ENCODE measurements at regions not wholly inside any gene's neighbourhood (a gene's known extent, or its start where the extent isn't known, plus 50 kb on each side); places are given as distances from the start of the nearest gene placed in this dataset.

DNA sequence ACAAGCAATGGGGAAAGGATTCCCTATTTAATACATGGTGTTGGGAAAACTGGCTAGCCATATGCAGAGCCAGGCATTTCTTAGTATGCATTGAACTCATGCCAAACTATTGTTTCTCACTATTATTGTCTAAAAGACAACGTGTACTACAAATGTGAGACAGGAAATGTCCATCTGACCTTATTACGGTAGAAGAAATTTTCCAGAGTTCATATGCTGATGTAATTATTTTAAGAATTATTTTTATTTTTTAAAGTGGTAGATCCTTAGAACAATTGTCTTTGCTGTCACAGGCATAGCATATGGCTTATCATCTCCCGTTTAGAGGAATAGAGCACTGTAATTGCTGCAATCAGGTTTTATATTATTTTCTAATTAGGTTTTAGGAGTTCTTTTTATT is 75.2 kb upstream of the S1PR1 start:
- ATAC-seq (no peak), DNase-seq (no peak)
- intact Hi-C loops (cut with DNase I) = no loop called here

DNA sequence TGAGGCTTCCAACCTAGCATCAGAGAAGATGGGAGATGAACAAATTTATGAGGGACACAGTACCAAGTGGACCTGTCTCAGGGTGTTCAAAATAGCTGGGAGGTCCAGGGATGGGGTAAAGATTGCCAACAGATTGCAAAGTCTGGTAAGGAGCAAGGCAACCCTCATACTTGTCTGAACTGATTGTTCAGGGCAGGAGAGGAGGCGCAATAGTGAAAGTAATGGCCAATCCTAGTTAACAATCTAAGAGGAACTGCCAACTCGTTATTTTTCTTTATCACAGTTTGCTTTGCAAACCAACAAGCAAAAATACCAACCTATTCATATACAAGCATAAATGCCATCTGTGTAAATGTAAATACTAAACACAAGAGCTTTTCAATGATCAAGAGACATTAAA is 78.4 kb upstream of the S1PR1 start:
- no peak for DNase-seq
- intact Hi-C loops (cut with DNase I) = no loop called here
- no peak for ATAC-seq

DNA sequence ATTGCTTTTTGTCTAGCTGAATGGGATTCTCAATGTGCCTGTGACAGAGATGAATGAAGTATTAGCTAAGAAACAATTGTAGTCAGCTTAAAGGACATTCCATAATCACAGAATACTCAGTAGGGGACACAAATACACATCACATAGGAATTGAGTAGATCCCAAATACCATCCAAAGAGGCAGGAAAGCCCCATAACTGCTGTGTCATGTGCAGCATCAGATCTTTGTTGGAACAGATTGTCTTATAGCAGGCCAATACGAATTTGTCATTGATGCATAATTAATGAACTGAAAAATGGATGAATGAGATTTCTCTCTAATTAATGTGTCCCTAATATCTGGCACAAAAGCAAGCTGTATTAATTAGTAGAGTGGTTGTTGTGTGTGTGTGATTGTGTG is 82.3 kb upstream of the S1PR1 start:
- intact Hi-C loops (cut with DNase I) = no loop called here
- no peak for ATAC-seq
- no peak for DNase-seq

DNA sequence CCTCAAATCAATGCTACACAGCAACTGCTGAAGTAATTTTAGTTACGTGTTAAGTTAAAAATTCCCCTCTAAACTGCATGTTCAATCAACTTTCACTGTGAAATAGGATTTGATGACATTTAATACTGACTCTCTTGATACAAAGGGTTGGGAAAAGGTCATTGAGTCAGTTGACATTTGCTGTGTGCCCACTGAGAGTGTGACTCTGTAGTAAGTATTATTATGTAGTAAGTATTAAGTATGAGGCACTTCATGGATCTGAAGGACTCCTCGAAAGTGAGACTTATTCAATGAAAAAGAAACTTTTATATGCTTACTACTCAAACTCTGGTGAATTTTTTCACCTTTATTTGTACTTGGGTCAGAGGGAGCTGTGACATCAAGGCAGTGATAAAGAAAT is 83.1 kb upstream of the S1PR1 start:
- DNase-seq (no peak), ATAC-seq (no peak)
- intact Hi-C loops (cut with DNase I) = no loop called here

DNA sequence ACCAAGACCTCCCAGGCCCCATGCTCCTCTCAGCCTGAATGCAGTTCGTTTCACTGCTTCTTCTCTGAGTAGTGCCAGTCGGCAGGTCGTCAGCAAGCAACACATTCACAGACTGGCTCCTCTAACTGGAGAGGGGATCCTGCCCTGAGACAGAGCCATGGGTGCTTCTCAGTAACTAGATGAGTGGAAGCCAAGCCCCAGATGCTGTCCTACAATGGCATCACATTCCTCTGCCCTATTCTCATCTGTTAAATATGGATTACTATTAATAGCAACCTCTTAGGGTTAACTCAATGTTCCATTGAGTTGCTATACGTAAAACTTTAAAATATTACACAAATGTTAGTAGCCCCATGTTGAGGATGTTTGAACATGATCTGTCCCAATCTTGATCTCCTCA is 84.2 kb upstream of the S1PR1 start:
- DNase-seq (no peak), ATAC-seq (no peak)
- intact Hi-C loops (cut with DNase I) = no loop called here

DNA sequence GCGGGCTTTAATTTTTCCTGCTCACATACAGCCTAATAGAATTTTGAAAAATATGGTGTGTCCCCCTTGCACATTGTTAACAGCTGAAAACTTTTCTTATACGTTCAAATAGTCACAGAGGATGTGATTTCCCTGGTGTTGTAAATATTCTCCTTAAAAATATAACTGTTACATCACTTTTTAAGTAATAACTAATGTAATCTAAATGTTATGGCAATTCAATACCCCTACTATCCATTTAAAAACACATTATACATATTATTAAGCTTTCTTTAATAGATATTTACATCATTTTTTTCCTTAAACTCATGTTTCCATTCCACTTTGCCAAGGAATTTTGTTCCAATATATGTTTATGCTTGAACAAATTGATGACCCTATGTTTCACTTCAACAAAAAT is 85.5 kb upstream of the S1PR1 start:
- ATAC-seq (no peak), DNase-seq (no peak)
- intact Hi-C loops (cut with DNase I) = no loop called here

DNA sequence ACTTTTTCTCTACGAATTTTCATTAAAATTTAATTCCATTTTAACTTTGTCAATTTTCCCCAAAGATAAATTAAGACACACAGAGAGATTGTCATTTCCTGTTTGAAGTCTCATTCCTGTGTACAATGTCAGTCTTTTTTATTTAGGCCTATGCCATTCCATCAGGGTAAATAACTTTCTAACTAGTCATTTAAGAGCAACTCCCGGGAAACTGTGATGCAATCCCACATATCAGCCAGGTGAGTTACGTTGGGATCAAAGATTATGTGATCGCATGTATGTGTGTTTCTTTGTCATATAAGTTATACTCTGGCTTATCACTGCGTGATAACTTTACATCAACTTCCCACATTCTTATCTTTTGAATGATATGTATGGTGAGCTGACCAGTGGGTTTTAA is 86.1 kb upstream of the S1PR1 start:
- intact Hi-C loops (cut with DNase I) = no loop called here
- DNase-seq (no peak), ATAC-seq (no peak)

DNA sequence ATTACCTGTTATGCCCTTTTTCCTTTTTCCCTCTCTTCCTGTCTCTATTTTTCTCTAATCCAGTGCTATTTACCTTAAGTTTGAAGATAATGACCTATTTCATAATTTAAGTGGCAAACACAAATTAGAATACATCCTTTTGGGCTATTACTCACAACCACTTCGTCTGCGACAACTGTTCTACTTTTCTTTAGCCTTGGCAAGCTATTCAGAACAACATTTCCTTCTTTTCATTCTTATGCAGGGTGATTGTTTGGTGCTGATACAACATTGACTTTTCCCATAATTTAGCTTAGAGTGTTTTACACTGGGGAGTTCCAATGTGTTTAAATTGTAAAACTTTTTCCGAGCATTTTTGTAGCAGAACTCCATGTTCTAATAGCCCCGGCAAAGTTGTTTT is 86.6 kb upstream of the S1PR1 start:
- ATAC-seq (no peak), DNase-seq (no peak)
- intact Hi-C loops (cut with DNase I) = no loop called here

DNA sequence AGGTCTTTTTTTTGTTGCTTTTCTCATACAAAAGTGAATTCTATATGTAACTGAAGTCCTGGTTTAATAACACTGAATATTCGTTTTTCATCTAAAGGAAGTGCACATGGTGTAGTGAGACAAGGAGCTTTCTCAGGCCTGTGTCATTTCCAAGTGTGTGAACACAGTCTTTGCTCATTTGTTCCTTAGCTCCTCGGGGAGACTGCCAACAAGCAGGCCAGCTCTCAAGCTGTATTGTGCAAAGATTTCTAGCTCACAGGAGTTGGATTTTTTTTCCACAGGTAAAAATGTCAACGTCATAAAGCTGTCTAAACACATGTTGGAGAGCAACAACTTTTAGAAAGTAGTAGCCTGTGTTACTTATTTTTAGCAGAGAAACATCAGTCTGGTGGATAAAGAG is 87.8 kb upstream of the S1PR1 start:
- DNase-seq (no peak), ATAC-seq (peak; percentile 53 to 70)
- intact Hi-C loops (cut with DNase I) = no loop called here

DNA sequence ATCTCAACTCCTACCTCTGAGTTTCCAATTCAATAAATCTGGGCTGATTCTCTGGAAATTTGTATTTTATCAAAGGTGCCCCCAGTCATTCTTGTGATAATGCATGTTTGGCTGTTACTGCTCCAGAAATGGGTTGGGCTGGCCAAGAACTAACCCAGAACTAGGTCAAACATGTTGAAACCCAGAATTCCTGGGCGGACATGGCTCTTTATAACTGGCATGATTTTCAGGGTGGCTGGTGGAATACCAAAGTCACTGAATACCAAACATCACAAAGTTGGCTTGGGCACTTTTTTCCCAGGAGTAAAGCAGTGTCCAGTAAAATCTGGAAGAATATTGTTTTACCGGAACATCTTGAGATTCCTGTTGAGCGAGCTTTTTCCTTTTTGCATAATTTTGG is 89.4 kb upstream of the S1PR1 start:
- intact Hi-C loops (cut with DNase I) = no loop called here
- DNase-seq = no peak
- ATAC-seq = peak in 1 of 2 donors; percentile 63

DNA sequence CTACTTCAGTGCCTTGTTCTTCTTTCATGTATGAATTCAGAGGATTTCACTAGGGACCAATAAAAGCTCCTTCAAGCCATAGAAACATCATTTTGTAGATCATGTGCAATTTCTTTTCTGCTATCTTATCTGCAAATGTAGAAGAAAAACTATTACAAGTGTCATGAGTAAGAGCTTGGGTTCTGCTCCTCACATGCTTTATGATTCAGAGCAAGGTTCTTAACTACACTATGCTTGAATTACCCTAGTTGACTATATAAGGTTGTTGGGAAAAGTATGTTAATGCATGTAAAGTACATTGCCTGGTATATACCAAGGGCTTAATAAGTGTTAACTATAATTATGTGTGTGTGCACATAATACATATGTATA is 91.4 kb upstream of the S1PR1 start:
- no peak for DNase-seq
- intact Hi-C loops (cut with DNase I) = no loop called here
- ATAC-seq = peak in 1 of 2 donors; percentile 33

DNA sequence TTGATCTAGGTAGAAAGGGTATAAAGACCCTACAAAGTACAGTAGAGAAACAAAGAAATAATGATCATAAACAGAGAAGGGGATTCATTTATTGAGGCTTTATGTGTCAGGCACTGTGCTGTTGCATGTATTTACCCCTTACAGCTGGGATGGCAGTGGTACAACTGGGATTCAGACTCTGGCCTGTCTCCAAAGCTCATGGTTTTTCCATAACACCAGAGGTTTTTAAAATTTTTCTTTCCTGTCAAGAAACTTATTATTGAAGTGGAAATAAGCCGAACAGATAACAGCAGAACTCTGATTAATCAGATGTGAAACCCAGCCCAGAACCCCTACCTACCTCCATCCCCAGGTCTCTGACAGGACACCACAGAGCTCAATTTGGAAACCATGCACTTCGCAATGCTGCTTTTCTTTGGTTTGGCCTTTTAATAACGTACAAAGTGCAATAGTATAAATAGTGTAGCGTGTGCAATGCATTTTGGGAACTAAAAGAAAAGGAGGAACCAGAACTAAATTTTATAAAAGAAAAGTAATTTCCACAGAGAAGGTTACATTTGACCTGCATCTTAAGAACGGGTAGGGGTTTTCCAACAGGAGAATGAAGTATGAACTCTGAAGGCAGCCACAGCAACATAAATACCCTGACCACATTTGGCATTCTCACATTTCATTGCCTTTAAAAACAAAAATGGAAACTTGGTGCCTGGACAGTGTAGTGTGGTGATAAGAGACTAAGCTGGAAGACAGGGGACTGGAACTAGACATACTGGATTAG is 92.0 kb upstream of the S1PR1 start:
- no peak for ATAC-seq
- intact Hi-C loops (cut with DNase I) = no loop called here
- DNase-seq = no peak

DNA sequence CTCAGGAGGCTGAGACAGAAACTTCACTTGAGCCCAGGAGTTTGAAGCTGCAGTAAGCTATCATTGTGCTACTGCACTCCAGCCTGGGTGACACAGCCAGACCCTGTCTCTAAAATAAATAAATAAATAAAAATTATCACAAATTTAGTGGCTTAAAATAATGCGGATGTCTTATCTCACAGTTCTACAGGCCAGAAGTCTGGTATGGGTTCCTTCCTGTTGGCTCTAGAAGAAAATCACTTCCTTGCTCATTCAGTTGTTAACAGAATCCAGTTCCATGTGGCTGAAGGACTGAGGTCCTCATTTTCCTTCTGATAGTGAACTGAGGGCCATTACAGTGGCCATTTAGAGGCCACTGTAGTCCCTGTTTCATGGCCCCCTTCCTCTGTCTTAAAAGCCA is 94.6 kb upstream of the S1PR1 start:
- no peak for ATAC-seq
- no peak for DNase-seq
- intact Hi-C loops (cut with DNase I) = no loop called here

DNA sequence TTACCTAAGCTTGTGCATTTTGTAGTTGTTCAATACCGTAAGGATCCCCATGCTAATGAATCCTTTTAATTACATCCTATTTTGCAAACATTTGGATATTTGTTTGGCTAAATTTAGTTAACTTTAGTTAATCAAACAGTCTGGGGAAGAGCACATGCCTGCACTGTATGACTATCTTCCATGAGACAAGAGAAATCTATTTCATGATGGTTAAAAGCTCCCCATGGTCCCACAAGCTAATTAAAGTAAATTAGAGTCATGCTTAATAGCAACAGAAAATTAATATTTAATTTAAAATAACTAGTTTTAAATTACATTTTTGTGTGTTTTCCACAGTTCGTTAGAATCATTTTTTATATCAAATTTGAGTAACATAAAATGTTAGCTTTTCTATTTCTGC is 95.4 kb upstream of the S1PR1 start:
- intact Hi-C loops (cut with DNase I) = no loop called here
- ATAC-seq (no peak), DNase-seq (no peak)

DNA sequence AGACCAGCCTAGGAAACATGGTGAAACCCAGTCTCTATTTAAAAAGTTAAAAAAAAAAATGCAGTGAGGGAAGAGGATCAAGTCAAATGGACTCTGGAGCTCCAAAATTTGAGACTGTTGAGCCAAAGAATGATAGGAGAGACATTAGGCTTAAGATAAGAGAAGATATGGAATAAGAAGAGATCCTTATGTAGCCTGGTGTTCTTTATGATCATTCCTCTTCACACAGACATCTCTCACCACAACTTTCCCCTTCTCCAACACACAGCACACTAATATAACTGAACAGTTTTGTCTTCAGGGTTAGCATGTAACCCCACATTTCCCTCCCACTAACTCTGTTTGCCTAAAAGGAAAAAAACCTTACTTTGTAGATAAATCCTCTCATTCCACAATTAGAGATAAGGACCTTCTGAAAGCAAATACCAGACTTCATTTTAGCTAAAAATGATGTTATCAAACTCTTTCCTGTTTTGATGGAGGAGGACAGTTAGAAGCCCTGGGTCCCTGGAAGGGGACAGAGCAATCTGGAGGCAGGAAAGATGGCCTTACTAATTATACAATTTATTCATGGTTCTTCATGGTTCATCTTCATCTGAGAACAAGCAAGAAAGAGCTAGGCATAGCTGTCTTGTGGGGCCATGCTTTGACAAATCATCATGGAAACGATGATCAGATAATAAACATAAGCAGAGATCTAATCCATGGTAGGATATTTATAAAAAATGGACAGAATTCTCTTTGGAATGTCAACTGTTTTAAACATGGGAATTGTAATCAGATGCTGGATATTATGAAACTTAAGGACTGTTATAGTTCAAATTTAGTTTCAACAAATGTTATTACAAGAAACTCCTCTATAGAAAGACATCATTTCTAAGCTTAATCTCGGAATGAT is 96.7 kb upstream of the S1PR1 start:
- ATAC-seq (no peak), DNase-seq (no peak)
- intact Hi-C loops (cut with DNase I) = loop anchor here in 1 of 2 donors (10.0 kb wide), 1 partner anchor 145 kb away; no protein-coding TSS in a partner anchor

DNA sequence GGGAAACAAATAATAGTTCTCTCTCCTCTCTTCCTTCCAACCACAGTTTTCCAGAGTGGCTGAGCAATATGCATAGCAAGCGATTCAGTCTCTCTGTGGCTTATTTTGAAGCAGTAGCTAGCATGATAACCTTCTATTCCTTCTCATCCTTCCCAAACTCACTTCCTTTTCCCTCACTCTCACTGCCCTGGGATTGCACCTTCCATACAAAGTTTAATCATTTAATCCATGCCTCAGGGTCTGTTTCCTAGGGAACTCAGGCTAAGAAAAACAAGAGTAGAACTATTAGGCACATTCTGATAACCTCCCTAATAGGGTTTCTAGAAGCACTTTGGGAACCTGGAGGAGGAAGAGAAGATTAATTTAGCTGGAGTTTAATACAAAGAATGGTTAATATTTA is 97.7 kb upstream of the S1PR1 start:
- intact Hi-C loops (cut with DNase I) = loop anchor here in 1 of 2 donors (10.0 kb wide), 1 partner anchor 146 kb away; no protein-coding TSS in a partner anchor
- DNase-seq (no peak), ATAC-seq (peak in 1 of 2 donors; percentile 9)

DNA sequence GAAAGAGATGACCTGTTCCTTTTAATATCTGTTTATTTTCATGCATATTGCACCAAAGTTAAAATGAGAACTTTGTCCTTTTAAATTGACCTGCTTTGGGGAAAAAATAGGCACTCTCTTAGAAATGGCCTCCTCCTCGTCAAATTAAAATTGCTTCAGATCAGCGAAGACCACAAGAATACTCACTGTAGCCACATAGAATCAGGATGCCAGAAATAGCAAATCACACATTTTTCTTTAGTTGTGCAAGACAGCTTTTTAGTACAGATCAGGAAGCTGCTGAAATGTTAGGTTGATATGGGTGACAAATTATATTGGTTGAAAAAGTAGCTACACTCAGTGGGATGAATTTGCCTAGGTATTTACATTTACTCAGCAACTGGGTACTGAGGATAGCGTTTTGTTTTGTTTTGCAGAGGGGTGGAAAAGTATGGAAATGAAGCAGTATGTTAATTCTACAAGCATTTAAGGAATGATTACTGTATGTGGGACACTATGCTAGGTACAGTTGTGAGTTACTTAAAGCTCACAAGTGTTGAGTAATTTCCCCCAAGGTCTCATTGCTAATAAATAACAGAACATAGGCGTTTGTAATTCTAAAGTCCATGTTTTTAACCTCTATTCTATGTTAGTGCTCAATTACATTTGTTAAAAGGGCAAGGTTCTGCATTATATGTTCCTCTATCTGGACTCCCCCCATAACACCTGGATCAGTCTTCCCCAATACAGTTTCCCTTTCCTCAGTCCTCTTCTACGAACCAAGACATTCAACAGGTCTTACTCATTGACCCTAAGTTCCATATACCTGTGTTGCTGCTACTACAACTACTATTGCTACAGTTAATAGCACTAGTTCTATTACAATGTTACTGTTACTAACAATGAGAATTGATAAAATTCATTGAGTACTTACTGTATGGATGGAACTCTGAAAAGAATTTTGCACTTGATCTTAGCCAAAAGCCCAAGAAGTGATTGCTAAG is 99.4 kb upstream of the S1PR1 start:
- DNase-seq (no peak), ATAC-seq (peak; percentile 59 to 78)
- intact Hi-C loops (cut with DNase I) = loop anchor here in 1 of 2 donors (2.0 to 10.0 kb wide), 2 partner anchors 101 to 147 kb away; no protein-coding TSS in a partner anchor

DNA sequence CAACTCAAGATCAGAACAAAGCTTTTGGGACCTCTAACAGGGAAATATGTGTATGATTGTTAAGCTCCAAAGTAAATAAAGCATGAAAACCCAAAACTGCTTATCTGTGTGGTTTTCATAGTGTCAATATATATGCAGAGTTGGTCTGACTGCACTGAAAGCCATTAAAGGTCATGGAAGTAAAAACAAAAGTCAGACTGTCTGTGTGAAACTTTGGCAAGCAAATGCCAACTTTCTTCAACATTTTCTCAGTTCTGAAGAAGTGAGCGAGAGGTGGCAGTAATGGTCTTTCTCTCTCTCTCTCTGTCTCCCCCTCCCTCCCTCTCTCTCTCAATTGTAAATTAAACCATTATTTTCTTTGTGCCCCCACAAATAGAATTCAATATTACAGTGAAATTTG is 100.1 kb upstream of the S1PR1 start:
- intact Hi-C loops (cut with DNase I) = loop anchor here in 1 of 2 donors (2.0 to 10.0 kb wide), 2 partner anchors 102 to 148 kb away; no protein-coding TSS in a partner anchor
- no peak for DNase-seq
- ATAC-seq = peak; percentile 60 to 65

DNA sequence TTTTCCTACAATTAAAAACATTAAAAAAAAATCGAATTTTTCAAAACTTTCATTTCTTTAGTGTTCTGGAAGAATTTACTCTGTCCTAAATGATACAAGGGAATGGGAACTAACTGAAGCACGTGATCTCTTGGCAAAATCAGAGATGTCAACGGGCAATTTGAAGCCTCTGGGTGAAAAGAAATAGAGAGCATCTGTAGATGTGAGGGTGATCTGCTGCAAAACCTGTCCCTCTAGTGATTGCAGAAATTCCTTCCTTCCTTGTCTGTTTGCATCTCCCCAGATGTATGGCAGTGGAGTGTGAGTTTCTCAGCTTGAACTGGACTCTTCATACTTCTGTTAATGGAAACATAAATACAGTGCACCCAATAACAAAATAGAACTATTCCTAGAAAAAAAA is 100.5 kb upstream of the S1PR1 start:
- ATAC-seq = peak in 1 of 2 donors; percentile 28
- intact Hi-C loops (cut with DNase I) = loop anchor here in 1 of 2 donors (2.0 to 10.0 kb wide), 2 partner anchors 103 to 149 kb away; no protein-coding TSS in a partner anchor
- no peak for DNase-seq

Measured in left cardiac atrium (tissue), 4 donors.